ENCODE measurements at regions not wholly inside any gene's neighbourhood (a gene's known extent, or its start where the extent isn't known, plus 50 kb on each side); places are given as distances from the start of the nearest gene placed in this dataset.

DNA sequence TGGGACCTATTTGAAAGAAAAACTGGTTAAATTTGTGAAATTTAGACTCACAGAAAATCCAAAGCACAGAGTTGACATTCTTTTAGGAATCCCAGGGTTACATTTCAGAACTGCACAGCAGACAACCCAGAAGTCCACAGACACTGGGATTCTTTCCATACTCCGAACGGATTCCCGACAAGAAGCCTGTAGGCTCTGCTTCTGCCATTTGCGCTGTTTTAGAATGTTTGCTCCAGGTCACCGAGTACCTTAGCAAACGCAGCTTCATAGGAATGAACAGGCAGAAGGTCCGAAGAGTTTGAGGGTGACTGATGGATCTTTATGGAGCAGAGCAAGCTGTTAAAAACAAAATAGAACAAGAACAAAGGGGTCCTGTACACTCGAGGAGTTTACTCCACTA is 84.5 kb upstream of the NFIB start:
- H3K27ac ChIP-seq = no peak overlapping the region
- no peaks in the 10 kb centered on the region for H3K27me3 ChIP-seq
- intact Hi-C loops (cut with DNase I) = no loop called here
- peaks cover 0 to 19% (median 7%) of the 10 kb centered on the region in 4 donors for H3K4me1 ChIP-seq
- DNase-seq = no peak
- no peak for TF ChIP-seq EP300 (IDR thresholded peaks at IDR 0.05)
- no peak for TF ChIP-seq POLR2AphosphoS5 (IDR thresholded peaks at IDR 0.05)
- TF ChIP-seq, protein P1, sequence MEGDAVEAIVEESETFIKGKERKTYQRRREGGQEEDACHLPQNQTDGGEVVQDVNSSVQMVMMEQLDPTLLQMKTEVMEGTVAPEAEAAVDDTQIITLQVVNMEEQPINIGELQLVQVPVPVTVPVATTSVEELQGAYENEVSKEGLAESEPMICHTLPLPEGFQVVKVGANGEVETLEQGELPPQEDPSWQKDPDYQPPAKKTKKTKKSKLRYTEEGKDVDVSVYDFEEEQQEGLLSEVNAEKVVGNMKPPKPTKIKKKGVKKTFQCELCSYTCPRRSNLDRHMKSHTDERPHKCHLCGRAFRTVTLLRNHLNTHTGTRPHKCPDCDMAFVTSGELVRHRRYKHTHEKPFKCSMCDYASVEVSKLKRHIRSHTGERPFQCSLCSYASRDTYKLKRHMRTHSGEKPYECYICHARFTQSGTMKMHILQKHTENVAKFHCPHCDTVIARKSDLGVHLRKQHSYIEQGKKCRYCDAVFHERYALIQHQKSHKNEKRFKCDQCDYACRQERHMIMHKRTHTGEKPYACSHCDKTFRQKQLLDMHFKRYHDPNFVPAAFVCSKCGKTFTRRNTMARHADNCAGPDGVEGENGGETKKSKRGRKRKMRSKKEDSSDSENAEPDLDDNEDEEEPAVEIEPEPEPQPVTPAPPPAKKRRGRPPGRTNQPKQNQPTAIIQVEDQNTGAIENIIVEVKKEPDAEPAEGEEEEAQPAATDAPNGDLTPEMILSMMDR (IDR thresholded peaks at IDR 0.05) = no peak
- no peak for TF ChIP-seq POLR2A (IDR thresholded peaks at IDR 0.05)
- WGBS, 2 donors = 86 to 92% methylated on average over 8 of the region's 8 CpGs
- H3K4me3 ChIP-seq = no peak overlapping the region
- no peaks in the 10 kb centered on the region for H3K36me3 ChIP-seq
- H3K9me3 ChIP-seq = no peaks in the 10 kb centered on the region

DNA sequence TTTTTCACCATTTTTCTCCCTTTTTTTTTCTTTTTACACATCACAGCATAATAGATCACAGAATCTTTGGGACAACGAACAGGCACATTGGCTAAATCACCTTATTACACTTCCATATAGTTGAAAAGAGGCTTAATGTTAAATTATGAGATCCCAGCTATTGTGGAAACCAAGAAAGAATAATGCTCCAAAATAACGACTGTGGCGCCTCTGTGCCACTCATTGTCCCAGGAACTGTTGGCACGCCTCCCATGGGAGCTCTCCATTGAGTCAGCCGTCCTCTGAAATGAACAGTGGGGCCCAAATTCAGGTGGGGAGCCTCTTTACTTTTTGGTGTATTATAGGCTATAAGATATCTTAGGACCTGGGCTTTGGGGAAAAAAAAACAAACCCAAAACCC is 82.2 kb upstream of the NFIB start:
- peaks cover 0 to 4% (median 0%) of the 10 kb centered on the region in 4 donors for H3K9me3 ChIP-seq
- intact Hi-C loops (cut with DNase I) = no loop called here
- no peak for DNase-seq
- H3K4me1 ChIP-seq = peaks cover 0 to 22% (median 7%) of the 10 kb centered on the region in 4 donors
- no peaks in the 10 kb centered on the region for H3K27me3 ChIP-seq
- WGBS, 2 donors = 80 to 88% methylated on average over 5 of the region's 5 CpGs
- TF ChIP-seq POLR2AphosphoS5 (IDR thresholded peaks at IDR 0.05) (no peak), EP300 (IDR thresholded peaks at IDR 0.05) (no peak), POLR2A (IDR thresholded peaks at IDR 0.05) (no peak)
- TF ChIP-seq, protein P1 (IDR thresholded peaks at IDR 0.05) = no peak
- H3K36me3 ChIP-seq = no peaks in the 10 kb centered on the region
- no peak overlapping the region for H3K4me3 ChIP-seq
- no peak overlapping the region for H3K27ac ChIP-seq

GRCh38 chr9:14395317-14396082 is 81.6 kb upstream of the NFIB start:
- H3K36me3 ChIP-seq = no peaks in the 10 kb centered on the region
- H3K27ac ChIP-seq = no peak overlapping the region
- intact Hi-C loops (cut with DNase I) = no loop called here
- H3K27me3 ChIP-seq = no peaks in the 10 kb centered on the region
- DNase-seq = no peak
- 75 to 85% methylated on average over 11 of the region's 11 CpGs for WGBS, 2 donors
- peaks cover 0 to 4% (median 0%) of the 10 kb centered on the region in 4 donors for H3K9me3 ChIP-seq
- no peak overlapping the region for H3K4me3 ChIP-seq
- TF ChIP-seq POLR2AphosphoS5 (IDR thresholded peaks at IDR 0.05) = no peak
- no peak for TF ChIP-seq POLR2A (IDR thresholded peaks at IDR 0.05)
- TF ChIP-seq, protein P1 (IDR thresholded peaks at IDR 0.05) = no peak
- no peak for TF ChIP-seq EP300 (IDR thresholded peaks at IDR 0.05)
- peaks cover 0 to 15% (median 5%) of the 10 kb centered on the region in 4 donors for H3K4me1 ChIP-seq

GRCh38 chr9:14393418-14393817 is 79.5 kb upstream of the NFIB start:
- Histone ChIP-seq H3K4me3 (no peak overlapping the region), H3K36me3 (no peaks in the 10 kb centered on the region), H3K27ac (no peak overlapping the region), H3K27me3 (no peaks in the 10 kb centered on the region), H3K9me3 (peaks cover 0 to 4% (median 0%) of the 10 kb centered on the region in 4 donors), H3K4me1 (peaks cover 0 to 7% (median 0%) of the 10 kb centered on the region in 4 donors)
- no peak for DNase-seq
- TF ChIP-seq, protein P1 (IDR thresholded peaks at IDR 0.05) = no peak
- peak in 1 of 4 donors; percentile 4 for TF ChIP-seq EP300 (IDR thresholded peaks at IDR 0.05)
- TF ChIP-seq POLR2AphosphoS5 (IDR thresholded peaks at IDR 0.05) = no peak
- TF ChIP-seq POLR2A (IDR thresholded peaks at IDR 0.05) = no peak
- intact Hi-C loops (cut with DNase I) = no loop called here
- WGBS, 2 donors = 56 to 77% methylated on average over 2 of the region's 2 CpGs
